GM12878 (cell line): ENCODE measurements at regions not wholly inside any gene's neighbourhood (a gene's known extent, or its start where the extent isn't known, plus 50 kb on each side); places are given as distances from the start of the nearest gene placed in this dataset.

Source experiments
- ATAC-seq: fragments of 200-7000 bp; cut with Tn5 transposase; 3 replicates; pipeline ENCODE4 v1.9.1; 2020; ENCODE audit warnings: mild to moderate bottlenecking, moderate library complexity
- BruUV-seq: library from RNA; stranded (reverse); fragments of 400-500 nt; replicated peaks from 2 replicates; lab custom pipeline; 2021; lab: Mats Ljungman, UMichigan
- CTCF ChIA-PET: fragments of 300-600 bp; sonication (Branson Sonifier 250); formaldehyde crosslinking; extraction: SDS; loops from one replicate; lab custom pipeline; 2021; ENCODE audit warnings: inconsistent platforms; lab: Yijun Ruan, JAX
- POLR2A ChIA-PET: fragments of 350-600 bp; formaldehyde crosslinking; extraction: SDS; loops from one replicate; lab custom pipeline; 2021; ENCODE audit warnings: inconsistent platforms; lab: Charles Lee
- RAD21 ChIA-PET: fragments of 300-600 bp; sonication (Branson Sonifier 250); formaldehyde crosslinking; loops from one replicate; lab custom pipeline; 2023; ENCODE audit warnings: antibody characterized with exemption; ENCODE audit not compliant: unreplicated experiment; lab: Charles Lee
- SMC1A ChIA-PET: fragments of 300-600 bp; sonication (Branson Sonifier 250); formaldehyde crosslinking; loops from one replicate; lab custom pipeline; 2023; ENCODE audit not compliant: unreplicated experiment, uncharacterized antibody; lab: Charles Lee
- DNase-seq: peaks from one replicate; pipeline ENCODE4 v3.0.0-alpha.2; 2011; ENCODE audit warnings: low read depth, low spot score
- FAIRE-seq: peaks from 3 replicates; lab custom pipeline; 2011; peaks lifted over from hg19 to GRCh38; lab: Jason Lieb, UNC
- H2AFZ ChIP-seq: 2 replicates; pipeline ENCODE4 v1.6.0; 2011; ENCODE audit warnings: low read depth, low read length, control low read depth; ENCODE audit not compliant: control insufficient read depth
- H3K27ac ChIP-seq: 2 replicates; pipeline ENCODE4 v1.5.1; 2011; ENCODE audit warnings: control low read depth; ENCODE audit not compliant: control insufficient read depth, insufficient read depth
- H3K27me3 ChIP-seq, 2 experiments: replicated peaks in 1 of 2; 2 replicates each; pipeline versions ENCODE4 v1.6.0 to v1.6.1; 2011; ENCODE audit warnings: low read length in 1 of 2; ENCODE audit not compliant: control insufficient read depth in 2 of 2, insufficient read depth in 2 of 2
- H3K36me3 ChIP-seq, 2 experiments: 2 replicates each; pipeline ENCODE4 v1.5.1; 2011; ENCODE audit warnings: low read length in 1 of 2; ENCODE audit not compliant: control insufficient read depth in 2 of 2, insufficient read depth in 2 of 2
- H3K4me1 ChIP-seq: 2 replicates; pipeline ENCODE4 v1.6.1; 2011; ENCODE audit warnings: mild to moderate bottlenecking, low read length, moderate library complexity, mixed read lengths; ENCODE audit not compliant: control insufficient read depth, insufficient read depth
- H3K4me2 ChIP-seq: 2 replicates; pipeline ENCODE4 v1.6.0; 2011; ENCODE audit warnings: control low read depth; ENCODE audit not compliant: control insufficient read depth, insufficient read depth
- H3K4me3 ChIP-seq: fragments of 200-600 bp; sonication (generic); 2 replicates; pipeline ENCODE4 v1.5.1; 2016
- H3K79me2 ChIP-seq: 2 replicates; pipeline ENCODE4 v1.6.0; 2011; ENCODE audit warnings: low read length; ENCODE audit not compliant: control insufficient read depth, insufficient read depth
- H3K9ac ChIP-seq: 2 replicates; pipeline ENCODE4 v1.8.0; 2011; ENCODE audit warnings: low read length, control low read depth, mixed read lengths; ENCODE audit not compliant: control insufficient read depth, insufficient read depth
- H3K9me3 ChIP-seq: replicated peaks from 3 replicates; pipeline ENCODE4 v1.5.1; 2011; ENCODE audit warnings: mild to moderate bottlenecking, low read length; ENCODE audit not compliant: control insufficient read depth, insufficient read depth
- H4K20me1 ChIP-seq: 2 replicates; pipeline ENCODE4 v1.6.0; 2011; ENCODE audit not compliant: control insufficient read depth, insufficient read depth
- CHD4 ChIP-seq: fragments of 200-600 bp; sonication (generic); IDR thresholded peaks from 2 replicates; pipeline ENCODE4 v1.6.1; 2016; ENCODE audit warnings: mild to moderate bottlenecking
- CREB1 ChIP-seq: IDR thresholded peaks from 2 replicates; pipeline ENCODE4 v1.6.1; 2012; ENCODE audit warnings: low read depth, mild to moderate bottlenecking, inconsistent platforms
- EGR1 ChIP-seq, 2 experiments: IDR thresholded peaks; 1 replicate in 1 of 2; 2 replicates in 1 of 2; pipeline ENCODE4 v1.6.1; 2011 to 2012; ENCODE audit warnings: low read depth in 2 of 2, low read length in 2 of 2, borderline replicate concordance in 1 of 2, mild to moderate bottlenecking in 1 of 2, moderate library complexity in 1 of 2
- FOS ChIP-seq: IDR thresholded peaks from 3 replicates; pipeline ENCODE4 v1.6.1; 2011; ENCODE audit warnings: borderline replicate concordance; ENCODE audit not compliant: insufficient read length; ENCODE audit errors: extremely low read depth
- IKZF2 ChIP-seq, 2 experiments: fragments of 450-650 bp; IDR thresholded peaks; 2 replicates each; pipeline ENCODE4 v1.6.1; 2017; ENCODE audit warnings: mild to moderate bottlenecking in 2 of 2, moderate library complexity in 2 of 2
- JUND ChIP-seq: IDR thresholded peaks from 2 replicates; pipeline ENCODE4 v1.6.1; 2012; ENCODE audit warnings: low read depth, mild to moderate bottlenecking, low read length, improper control_type of control experiment, moderate library complexity
- MYC ChIP-seq: IDR thresholded peaks from 2 replicates; pipeline ENCODE4 v1.6.1; 2011; ENCODE audit warnings: mild to moderate bottlenecking, low read length, moderate library complexity, inconsistent platforms; ENCODE audit not compliant: insufficient read depth, insufficient replicate concordance, insufficient read length, severe bottlenecking
- NR2F1 ChIP-seq: fragments of 450-650 bp; conservative IDR thresholded peaks from 2 replicates; pipeline ENCODE4 v1.6.1; 2017; ENCODE audit warnings: mild to moderate bottlenecking
- PAX8 ChIP-seq: fragments of 450-650 bp; IDR thresholded peaks from 2 replicates; pipeline ENCODE4 v1.6.1; 2017; ENCODE audit warnings: mild to moderate bottlenecking, moderate library complexity
- RB1 ChIP-seq: fragments of 450-650 bp; formaldehyde crosslinking; IDR thresholded peaks from 2 replicates; pipeline ENCODE4 v1.6.1; 2017; ENCODE audit warnings: mild to moderate bottlenecking, borderline replicate concordance
- SIX5 ChIP-seq: IDR thresholded peaks from 2 replicates; pipeline ENCODE4 v1.6.1; 2011; ENCODE audit warnings: mild to moderate bottlenecking, low read depth, low read length, moderate library complexity; ENCODE audit not compliant: severe bottlenecking
- SREBF2 ChIP-seq: IDR thresholded peaks from 2 replicates; pipeline ENCODE4 v1.6.1; 2012; ENCODE audit warnings: mild to moderate bottlenecking, low read length
- TCF7 ChIP-seq: IDR thresholded peaks from 2 replicates; pipeline ENCODE4 v1.6.1; 2014; ENCODE audit warnings: antibody characterized with exemption, borderline replicate concordance
- WGBS: methylation state at CpG from one replicate; pipeline ENCODE4 v1.1.6; 2016; ENCODE audit warnings: low lambda C conversion rate; ENCODE audit not compliant: insufficient replicate concordance, insufficient coverage; ENCODE audit errors: missing lambda C conversion rate; 5-methylcytosine and 5-hydroxymethylcytosine counted together
- in situ Hi-C: fragments of 300-500 bp; cut with MboI; formaldehyde crosslinking; loops from 9 replicates; pipeline ENCODE4 v1.14.3; 2018; ENCODE audit warnings: mixed read lengths
- intact Hi-C: fragments of 100-400 bp; cut with micrococcal nuclease; formaldehyde crosslinking; loops from one replicate; pipeline ENCODE4 v1.14.2; 2022; ENCODE audit not compliant: unreplicated experiment
- TF ChIP-seq, protein P1 (sequence below): IDR thresholded peaks from 2 replicates; pipeline ENCODE4 v1.6.1; 2012; ENCODE audit warnings: low read depth, low read length, improper control_type of control experiment
- TF ChIP-seq, protein P2 (sequence below), 3 experiments: IDR thresholded peaks in 2 of 3; conservative IDR thresholded peaks in 1 of 3; 2 replicates each; pipeline ENCODE4 v1.5.1; 2011; ENCODE audit warnings: low read depth in 3 of 3, low read length in 3 of 3, mild to moderate bottlenecking in 3 of 3, control low read depth in 2 of 3, moderate library complexity in 2 of 3, inconsistent platforms in 1 of 3, mixed read lengths in 1 of 3; ENCODE audit not compliant: control insufficient read depth in 2 of 3, insufficient read depth in 1 of 3; ENCODE audit errors: extremely low read depth in 1 of 3
- TF ChIP-seq, protein P3 (sequence below): IDR thresholded peaks from 2 replicates; pipeline ENCODE4 v1.6.1; 2011; ENCODE audit warnings: low read depth, mild to moderate bottlenecking, low read length, moderate library complexity, borderline replicate concordance; ENCODE audit errors: extremely low read depth

DNA sequence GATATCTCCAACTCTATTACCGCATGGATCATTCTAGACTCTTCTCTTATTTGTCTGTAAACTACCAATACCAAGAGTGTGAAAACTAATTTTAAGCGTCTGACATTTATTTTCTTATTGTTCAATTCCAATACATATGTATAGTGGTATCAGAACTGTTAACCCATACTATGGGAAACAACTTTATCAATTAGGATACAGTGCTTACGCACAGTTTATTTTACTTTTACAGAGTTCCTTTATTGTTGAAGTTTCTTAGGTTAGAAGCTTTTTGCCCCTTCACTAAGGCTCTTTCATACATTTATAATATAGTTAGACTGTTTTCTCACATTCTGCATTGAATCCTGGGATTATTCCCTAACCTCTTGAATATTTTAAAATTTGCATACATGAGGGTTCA is 198.8 kb upstream of the RGPD4 start:
- ATAC-seq (no peak), FAIRE-seq (no peak), DNase-seq (no peak)
- no peaks in the 10 kb centered on the region for H3K9me3 ChIP-seq
- H3K4me3 ChIP-seq: no peak overlapping the region
- ChIA-PET POLR2A (no interaction called here), CTCF (no interaction called here), RAD21 (no interaction called here), SMC1A (no interaction called here)
- in situ Hi-C loops: no loop called here
- H4K20me1 ChIP-seq: no peaks in the 10 kb centered on the region
- no peak overlapping the region for H2AFZ ChIP-seq
- no peak overlapping the region for H3K9ac ChIP-seq
- no peaks in the 10 kb centered on the region for H3K4me1 ChIP-seq
- intact Hi-C loops: no loop called here
- H3K36me3 ChIP-seq: no peaks in the 10 kb centered on the region
- H3K4me2 ChIP-seq: no peak overlapping the region
- WGBS: 45% methylated on average over 3 of the region's 3 CpGs
- no peak overlapping the region for H3K27ac ChIP-seq
- BruUV-seq: no TSS peak
- no peaks in the 10 kb centered on the region for H3K79me2 ChIP-seq
- no peaks in the 10 kb centered on the region for H3K27me3 ChIP-seq
- TF ChIP-seq MYC (no peak), SIX5 (no peak)

DNA sequence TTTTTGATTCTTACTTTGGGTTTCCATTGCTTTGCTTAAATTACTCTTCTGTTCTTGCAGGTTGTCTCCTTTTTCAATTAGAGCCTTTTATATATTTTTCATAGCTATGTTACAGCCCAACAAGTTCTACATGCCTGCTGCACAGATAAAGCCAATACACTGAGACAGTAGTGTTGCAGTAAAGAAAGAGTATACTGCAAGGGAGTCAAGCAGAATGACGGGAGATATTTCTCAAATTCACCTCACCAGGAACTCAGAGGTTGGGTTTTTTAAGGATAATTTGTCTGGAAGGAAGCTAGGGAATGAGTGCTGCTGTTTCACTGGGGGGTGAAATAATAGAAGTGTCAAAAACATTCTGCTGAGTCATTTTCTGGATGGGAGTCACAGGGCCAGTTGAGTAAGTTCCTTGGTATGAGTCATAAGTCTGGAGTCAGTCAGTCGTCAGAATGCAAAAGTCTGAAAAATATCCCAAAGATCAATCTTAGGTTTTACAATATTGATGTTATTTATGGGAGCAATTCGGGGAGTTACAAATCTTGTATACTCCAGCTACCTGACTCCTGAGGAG is 193.0 kb upstream of the RGPD4 start:
- Histone ChIP-seq H4K20me1 (no peaks in the 10 kb centered on the region), H3K27ac (no peak overlapping the region), H3K9ac (no peak overlapping the region), H2AFZ (no peak overlapping the region), H3K4me3 (no peak overlapping the region), H3K4me2 (no peak overlapping the region), H3K4me1 (no peaks in the 10 kb centered on the region), H3K27me3 (no peaks in the 10 kb centered on the region), H3K36me3 (no peaks in the 10 kb centered on the region), H3K9me3 (no peaks in the 10 kb centered on the region), H3K79me2 (no peaks in the 10 kb centered on the region)
- no TSS peak for BruUV-seq
- ATAC-seq (no peak), DNase-seq (no peak), FAIRE-seq (no peak)
- SMC1A ChIA-PET: no interaction called here
- POLR2A ChIA-PET: no interaction called here
- CTCF ChIA-PET: no interaction called here
- in situ Hi-C loops: no loop called here
- intact Hi-C loops: no loop called here
- WGBS: 9% methylated on average over 3 of the region's 3 CpGs
- RAD21 ChIA-PET: no interaction called here
- TF ChIP-seq, protein P1, sequence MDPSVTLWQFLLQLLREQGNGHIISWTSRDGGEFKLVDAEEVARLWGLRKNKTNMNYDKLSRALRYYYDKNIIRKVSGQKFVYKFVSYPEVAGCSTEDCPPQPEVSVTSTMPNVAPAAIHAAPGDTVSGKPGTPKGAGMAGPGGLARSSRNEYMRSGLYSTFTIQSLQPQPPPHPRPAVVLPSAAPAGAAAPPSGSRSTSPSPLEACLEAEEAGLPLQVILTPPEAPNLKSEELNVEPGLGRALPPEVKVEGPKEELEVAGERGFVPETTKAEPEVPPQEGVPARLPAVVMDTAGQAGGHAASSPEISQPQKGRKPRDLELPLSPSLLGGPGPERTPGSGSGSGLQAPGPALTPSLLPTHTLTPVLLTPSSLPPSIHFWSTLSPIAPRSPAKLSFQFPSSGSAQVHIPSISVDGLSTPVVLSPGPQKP: no peak
- TF ChIP-seq PAX8: no peak
- no peak for TF ChIP-seq CHD4
- TF ChIP-seq FOS: no peak
- no peak for TF ChIP-seq CREB1
- TF ChIP-seq SREBF2: no peak
- TF ChIP-seq RB1: no peak
- no peak for TF ChIP-seq TCF7
- no peak for TF ChIP-seq EGR1 (IDR thresholded peaks at IDR 0.05; ENCODE audit: borderline replicate concordance in 1 of 2, low read depth in 2 of 2, low read length in 2 of 2)
- no peak for TF ChIP-seq IKZF2 (IDR thresholded peaks at IDR 0.05)
- TF ChIP-seq JUND: no peak
- TF ChIP-seq, protein P2, sequence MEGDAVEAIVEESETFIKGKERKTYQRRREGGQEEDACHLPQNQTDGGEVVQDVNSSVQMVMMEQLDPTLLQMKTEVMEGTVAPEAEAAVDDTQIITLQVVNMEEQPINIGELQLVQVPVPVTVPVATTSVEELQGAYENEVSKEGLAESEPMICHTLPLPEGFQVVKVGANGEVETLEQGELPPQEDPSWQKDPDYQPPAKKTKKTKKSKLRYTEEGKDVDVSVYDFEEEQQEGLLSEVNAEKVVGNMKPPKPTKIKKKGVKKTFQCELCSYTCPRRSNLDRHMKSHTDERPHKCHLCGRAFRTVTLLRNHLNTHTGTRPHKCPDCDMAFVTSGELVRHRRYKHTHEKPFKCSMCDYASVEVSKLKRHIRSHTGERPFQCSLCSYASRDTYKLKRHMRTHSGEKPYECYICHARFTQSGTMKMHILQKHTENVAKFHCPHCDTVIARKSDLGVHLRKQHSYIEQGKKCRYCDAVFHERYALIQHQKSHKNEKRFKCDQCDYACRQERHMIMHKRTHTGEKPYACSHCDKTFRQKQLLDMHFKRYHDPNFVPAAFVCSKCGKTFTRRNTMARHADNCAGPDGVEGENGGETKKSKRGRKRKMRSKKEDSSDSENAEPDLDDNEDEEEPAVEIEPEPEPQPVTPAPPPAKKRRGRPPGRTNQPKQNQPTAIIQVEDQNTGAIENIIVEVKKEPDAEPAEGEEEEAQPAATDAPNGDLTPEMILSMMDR (IDR thresholded peaks at IDR 0.05 in 2 of 3, conservative IDR thresholded peaks at IDR 0.05 in 1 of 3; ENCODE audit: control insufficient read depth in 2 of 3, extremely low read depth in 1 of 3, insufficient read depth in 1 of 3, low read depth in 3 of 3, low read length in 3 of 3): no peak
- TF ChIP-seq NR2F1: no peak
- TF ChIP-seq, protein P3, sequence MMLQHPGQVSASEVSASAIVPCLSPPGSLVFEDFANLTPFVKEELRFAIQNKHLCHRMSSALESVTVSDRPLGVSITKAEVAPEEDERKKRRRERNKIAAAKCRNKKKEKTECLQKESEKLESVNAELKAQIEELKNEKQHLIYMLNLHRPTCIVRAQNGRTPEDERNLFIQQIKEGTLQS: no peak
